CD4-positive, alpha-beta T cell (primary cell): ENCODE measurements at regions not wholly inside any gene's neighbourhood (a gene's known extent, or its start where the extent isn't known, plus 50 kb on each side); places are given as distances from the start of the nearest gene placed in this dataset.

Experiments
- ATAC-seq: fragments of 200-7000 bp; cut with Tn5 transposase; one replicate; pipeline ENCODE4 v1.10.0; 2022; ENCODE audit warnings: mild to moderate bottlenecking; ENCODE audit not compliant: poor library complexity
- CTCF ChIA-PET: fragments of 350-600 bp; sonication (Branson Sonifier 250); formaldehyde crosslinking; loops from one replicate; lab custom pipeline; 2021; ENCODE audit warnings: antibody characterized with exemption, inconsistent platforms; lab: Charles Lee
- POLR2A ChIA-PET: fragments of 350-600 bp; sonication (Branson Sonifier 250); formaldehyde crosslinking; loops from one replicate; lab custom pipeline; 2021; ENCODE audit warnings: antibody characterized with exemption, inconsistent platforms; lab: Charles Lee
- DNase-seq, 14 experiments: peaks; one replicate each; pipeline ENCODE4 v3.0.0-alpha.2; 2013 to 2020; ENCODE audit warnings: mixed read lengths in 2 of 14
- H3K27ac ChIP-seq, 2 donors: one replicate each; pipeline versions ENCODE4 v1.5.1 to v1.7.0; 2013; ENCODE audit warnings: low read length in 2 of 2, low read depth in 1 of 2, mild to moderate bottlenecking in 1 of 2
- H3K27me3 ChIP-seq, 2 experiments: 1 replicate in 1 of 2; 2 replicates in 1 of 2; pipeline versions ENCODE4 v1.6.1 to v1.7.0; 2013; ENCODE audit warnings: low read length in 2 of 2, control low read depth in 1 of 2, mild to moderate bottlenecking in 1 of 2, moderate library complexity in 1 of 2; ENCODE audit not compliant: insufficient read depth in 2 of 2, control insufficient read depth in 1 of 2
- H3K36me3 ChIP-seq: one replicate; pipeline ENCODE4 v1.6.1; 2013; ENCODE audit warnings: low read length, control low read depth; ENCODE audit not compliant: insufficient read depth
- H3K4me1 ChIP-seq: one replicate; pipeline ENCODE4 v1.6.1; 2013; ENCODE audit warnings: low read length, control low read depth; ENCODE audit not compliant: insufficient read depth
- H3K4me3 ChIP-seq: one replicate; pipeline ENCODE4 v1.5.1; 2013; ENCODE audit warnings: mild to moderate bottlenecking, low read length, moderate library complexity
- H3K9me3 ChIP-seq, 2 experiments: 1 replicate in 1 of 2; 2 replicates in 1 of 2; pipeline versions ENCODE4 v1.6.1 to v1.7.0; 2013; ENCODE audit warnings: low read length in 2 of 2, mild to moderate bottlenecking in 2 of 2, control low read depth in 1 of 2, moderate library complexity in 1 of 2; ENCODE audit not compliant: control insufficient read depth in 1 of 2, insufficient read depth in 1 of 2
- H3K27ac Mint-ChIP-seq: one replicate; pipeline ENCODE4 v1.8.0; 2020; ENCODE audit warnings: mixed read lengths
- H3K27me3 Mint-ChIP-seq: one replicate; pipeline ENCODE4 v1.8.0; 2021; ENCODE audit warnings: mixed read lengths
- H3K36me3 Mint-ChIP-seq: one replicate; pipeline ENCODE4 v1.8.0; 2021; ENCODE audit warnings: low read depth, mixed read lengths
- H3K4me1 Mint-ChIP-seq: one replicate; pipeline ENCODE4 v1.8.0; 2021; ENCODE audit warnings: low read depth, mixed read lengths
- H3K4me3 Mint-ChIP-seq: one replicate; pipeline ENCODE4 v1.8.0; 2020; ENCODE audit warnings: mild to moderate bottlenecking, mixed read lengths
- H3K9me3 Mint-ChIP-seq: one replicate; pipeline ENCODE4 v1.8.0; 2020; ENCODE audit warnings: mixed read lengths
- CTCF ChIP-seq: fragments of 200-600 bp; IDR thresholded peaks from one replicate; pipeline ENCODE4 v1.8.0; 2022; ENCODE audit warnings: antibody characterized with exemption, mild to moderate bottlenecking
- intact Hi-C, 2 experiments: fragments of 100-400 bp; cut with DNase I in 1 of 2; cut with micrococcal nuclease in 1 of 2; formaldehyde crosslinking; loops; one replicate each; pipeline versions ENCODE4 v1.15.1 to v1.9.0; 2023 to 2025; cut with DNase I, micrococcal nuclease

- intact Hi-C loops = no loop called here
- H3K36me3 Mint-ChIP-seq = no peaks in the 10 kb centered on the region
- Histone ChIP-seq H3K9me3 (no peaks in the 10 kb centered on the region), H3K27ac (no peak overlapping the region), H3K27me3 (peaks cover 10 to 14% of the 10 kb centered on the region in 2 experiments), H3K4me3 (no peak overlapping the region), H3K36me3 (no peaks in the 10 kb centered on the region), H3K4me1 (no peaks in the 10 kb centered on the region)
- H3K9me3 Mint-ChIP-seq = no peaks in the 10 kb centered on the region
- POLR2A ChIA-PET = no interaction called here
- CTCF ChIA-PET = no interaction called here
- H3K4me1 Mint-ChIP-seq = no peaks in the 10 kb centered on the region
- DNase-seq = no peak
- no peak overlapping the region for H3K4me3 Mint-ChIP-seq
- ATAC-seq = no peak
- peaks cover 76% of the 10 kb centered on the region for H3K27me3 Mint-ChIP-seq
- no peak for TF ChIP-seq CTCF
- H3K27ac Mint-ChIP-seq = no peak overlapping the region
Measured at GRCh38 chr10:118473305-118473960, 122.0 kb downstream of the PRLHR start.

GRCh38 chr10:118472415-118473304, 122.8 kb downstream of the PRLHR start:
- Mint-ChIP-seq H3K9me3 (no peaks in the 10 kb centered on the region), H3K4me1 (no peaks in the 10 kb centered on the region), H3K27ac (no peak overlapping the region), H3K4me3 (no peak overlapping the region), H3K36me3 (no peaks in the 10 kb centered on the region), H3K27me3 (peaks cover 82% of the 10 kb centered on the region)
- intact Hi-C loops = no loop called here
- Histone ChIP-seq H3K27ac (no peak overlapping the region), H3K36me3 (no peaks in the 10 kb centered on the region), H3K9me3 (no peaks in the 10 kb centered on the region), H3K4me3 (no peak overlapping the region), H3K27me3 (peaks cover 10 to 19% of the 10 kb centered on the region in 2 experiments), H3K4me1 (no peaks in the 10 kb centered on the region)
- DNase-seq (no peak), ATAC-seq (no peak)
- TF ChIP-seq CTCF = no peak
- ChIA-PET CTCF (no interaction called here), POLR2A (no interaction called here)

GRCh38 chr10:118471863-118472262, 123.6 kb downstream of the PRLHR start:
- DNase-seq = no peak
- no peak overlapping the region for H3K4me3 Mint-ChIP-seq

More at GRCh38 chr10:118471863-118472262, 123.6 kb downstream of the PRLHR start:
- Mint-ChIP-seq H3K27me3 (peaks cover 83% of the 10 kb centered on the region), H3K9me3 (no peaks in the 10 kb centered on the region), H3K4me1 (no peaks in the 10 kb centered on the region), H3K36me3 (no peaks in the 10 kb centered on the region), H3K27ac (no peak overlapping the region)
- CTCF ChIA-PET = no interaction called here
- Histone ChIP-seq H3K4me1 (no peaks in the 10 kb centered on the region), H3K27ac (no peak overlapping the region), H3K27me3 (peaks cover 10 to 24% of the 10 kb centered on the region in 2 experiments), H3K36me3 (no peaks in the 10 kb centered on the region), H3K4me3 (no peak overlapping the region), H3K9me3 (no peaks in the 10 kb centered on the region)
- intact Hi-C loops = no loop called here
- TF ChIP-seq CTCF = no peak
- no peak for ATAC-seq
- POLR2A ChIA-PET = no interaction called here
